GM18502 (cell line): ENCODE measurements at regions not wholly inside any gene's neighbourhood (a gene's known extent, or its start where the extent isn't known, plus 50 kb on each side); places are given as distances from the start of the nearest gene placed in this dataset.

Experiments
- ATAC-seq: cut with Tn5 transposase; IDR thresholded peaks from one replicate; pipeline ENCODE4 v1.9.1; 2021; ENCODE audit warnings: mild to moderate bottlenecking; ENCODE audit not compliant: unreplicated experiment, poor library complexity

DNA sequence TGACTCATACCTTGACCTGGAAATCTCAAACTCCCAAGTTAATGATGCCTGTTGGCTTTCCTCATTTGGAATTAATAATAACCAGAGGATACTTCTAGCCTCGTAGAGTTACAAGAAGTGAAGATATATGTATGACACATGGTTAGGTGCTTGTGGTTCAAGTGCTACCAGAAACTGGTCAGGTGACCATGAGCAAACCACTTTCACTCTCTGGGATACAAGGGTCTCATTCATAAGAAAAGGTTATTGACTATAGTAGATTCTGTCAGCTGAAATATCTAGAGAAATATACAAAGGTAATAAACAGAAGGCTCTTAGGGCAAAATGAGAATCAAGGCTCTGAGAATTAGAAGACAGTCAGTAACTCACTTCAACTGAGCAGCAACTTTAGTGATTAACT, 233.3 kb downstream of the KCNA4 start:
- ATAC-seq = no peak

DNA sequence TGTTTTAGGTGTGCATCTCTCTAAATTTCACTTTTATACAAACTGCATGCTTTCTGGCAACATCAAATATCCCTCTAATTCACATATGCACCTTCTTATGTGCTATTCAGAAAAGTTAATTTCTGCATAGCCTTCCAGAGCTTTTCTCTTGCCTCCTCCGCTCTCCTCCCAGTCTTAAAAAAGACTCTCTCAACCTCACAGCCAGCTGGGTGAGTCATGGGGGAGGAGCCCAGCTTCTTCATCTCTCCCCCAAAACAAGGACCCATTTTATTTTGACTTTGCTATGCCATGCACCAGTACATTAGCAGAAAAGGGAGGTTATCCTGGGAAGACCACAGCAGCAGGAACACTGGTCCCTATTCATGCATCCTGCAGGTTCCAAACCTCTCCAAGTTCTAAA, 234.4 kb downstream of the KCNA4 start:
- ATAC-seq = no peak

DNA sequence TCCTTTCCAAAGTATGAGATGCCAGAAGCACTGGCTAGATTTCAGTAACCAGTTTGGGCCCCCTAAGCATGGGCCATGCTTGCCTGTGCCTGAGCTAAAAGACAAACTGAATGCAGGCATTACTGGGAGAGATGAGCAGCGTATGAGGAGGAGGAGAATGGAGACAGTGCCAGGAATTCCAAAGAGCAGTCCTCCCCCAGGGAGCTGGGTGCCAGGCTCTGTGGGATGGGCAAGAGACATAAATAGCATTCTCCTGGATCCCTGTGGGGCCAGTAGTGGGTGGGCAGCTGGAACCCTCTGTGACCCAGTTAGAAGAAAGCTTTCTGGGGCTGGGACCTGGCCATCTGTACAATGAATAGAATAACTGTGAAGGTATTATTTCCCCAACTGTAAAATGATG, 235.6 kb downstream of the KCNA4 start:
- ATAC-seq = no peak

DNA sequence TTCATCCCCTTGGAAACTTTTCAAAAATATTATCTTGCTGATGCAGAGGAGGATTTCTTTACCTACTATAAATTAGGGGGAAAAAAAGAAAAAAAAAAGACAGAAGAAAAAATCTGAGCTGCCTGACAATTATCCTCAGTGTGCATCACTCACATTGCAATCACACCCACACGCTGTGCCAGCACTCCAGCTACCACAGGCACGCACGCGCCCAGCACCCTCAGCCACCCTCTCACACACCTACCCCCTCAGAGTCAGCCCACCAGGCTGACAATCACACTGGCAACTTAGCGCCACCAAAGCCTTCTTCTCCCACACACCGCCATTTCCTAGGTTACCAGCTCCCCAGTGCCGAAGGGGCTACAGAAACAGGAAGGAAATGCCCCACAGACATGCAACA, 236.1 kb downstream of the KCNA4 start:
- ATAC-seq = no peak

DNA sequence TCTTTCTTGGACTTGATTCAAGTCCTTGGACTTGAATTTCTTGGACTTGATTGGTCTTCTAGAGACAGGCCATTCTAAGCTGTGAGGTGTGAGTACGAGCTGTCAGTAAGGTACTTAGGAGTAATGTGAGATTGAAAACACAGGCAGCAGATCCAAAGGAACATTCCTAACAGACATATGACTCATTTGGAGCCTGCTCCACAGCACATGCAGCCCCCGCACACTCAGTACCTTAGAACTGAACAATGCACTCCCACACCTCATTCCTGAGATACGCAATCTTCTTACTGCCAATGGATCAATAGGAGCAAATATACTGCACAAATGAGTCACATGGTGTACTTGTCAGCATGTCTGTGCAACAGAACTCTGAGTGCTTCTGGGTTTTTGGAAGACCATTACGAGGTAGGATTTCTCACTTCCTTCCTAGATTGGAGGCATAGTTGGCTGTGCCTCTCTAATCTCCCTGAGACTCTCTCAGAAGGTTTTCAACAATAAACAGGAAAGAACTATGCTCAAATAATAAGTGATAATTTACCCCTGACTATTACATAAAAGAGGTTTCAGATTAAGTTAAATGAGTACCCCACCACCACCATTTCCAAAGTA, 243.1 kb downstream of the KCNA4 start:
- ATAC-seq = no peak

DNA sequence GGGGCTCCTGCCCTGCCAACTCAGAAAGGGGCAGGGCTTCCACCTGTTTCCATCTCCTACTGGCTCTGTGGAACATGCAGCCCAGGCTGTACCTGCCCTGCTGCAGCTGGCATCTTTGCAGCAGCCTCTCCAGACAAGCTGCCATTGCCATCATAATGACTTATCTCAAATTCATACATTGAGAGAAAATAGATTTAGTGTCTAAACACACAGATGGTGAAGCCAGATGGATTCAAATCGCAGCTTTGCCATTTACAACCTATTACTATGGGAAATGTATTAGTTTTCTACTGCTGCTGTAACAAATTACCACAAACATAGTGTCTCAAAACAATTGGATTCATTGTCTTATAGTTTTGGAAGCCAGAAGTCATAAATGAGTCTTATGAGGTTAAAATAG, 260.0 kb downstream of the KCNA4 start:
- ATAC-seq = no peak

DNA sequence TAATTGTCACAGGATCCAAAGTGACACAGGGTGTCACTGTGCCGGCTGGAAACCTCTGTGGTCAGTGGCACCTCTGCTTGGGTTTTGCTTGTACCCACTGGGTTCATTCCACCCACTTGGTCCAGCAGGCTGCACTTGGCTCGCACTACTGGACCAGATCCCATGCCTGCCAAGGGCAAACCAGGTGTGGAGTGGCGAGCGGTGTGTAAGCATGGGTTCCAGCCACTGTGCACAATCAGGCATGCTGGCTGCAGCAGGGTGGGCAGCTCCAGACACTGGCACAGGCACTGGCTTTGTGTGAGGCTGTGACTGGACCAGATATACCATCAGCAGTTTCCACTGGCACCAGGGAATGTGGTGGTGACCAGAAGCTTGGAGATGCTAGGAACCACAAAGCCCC, 261.4 kb downstream of the KCNA4 start:
- ATAC-seq = no peak

DNA sequence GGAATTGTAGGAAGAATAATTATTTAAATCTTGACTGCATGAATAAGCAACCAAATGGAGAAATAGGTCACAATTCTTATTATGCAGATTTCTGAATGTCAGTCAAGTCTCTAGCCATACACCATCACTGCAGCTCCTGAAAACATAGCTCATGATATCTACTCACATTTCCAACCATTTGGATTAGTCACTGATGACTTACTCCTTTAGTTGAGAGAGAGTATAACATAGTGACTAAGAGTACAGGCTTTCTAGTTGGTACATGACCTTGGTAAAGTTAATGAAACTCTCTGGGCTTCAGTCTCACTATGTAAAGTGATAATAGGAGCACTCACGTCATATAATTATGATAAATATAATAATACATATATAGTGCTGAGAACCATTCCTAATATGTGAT, 265.2 kb downstream of the KCNA4 start:
- no peak for ATAC-seq

DNA sequence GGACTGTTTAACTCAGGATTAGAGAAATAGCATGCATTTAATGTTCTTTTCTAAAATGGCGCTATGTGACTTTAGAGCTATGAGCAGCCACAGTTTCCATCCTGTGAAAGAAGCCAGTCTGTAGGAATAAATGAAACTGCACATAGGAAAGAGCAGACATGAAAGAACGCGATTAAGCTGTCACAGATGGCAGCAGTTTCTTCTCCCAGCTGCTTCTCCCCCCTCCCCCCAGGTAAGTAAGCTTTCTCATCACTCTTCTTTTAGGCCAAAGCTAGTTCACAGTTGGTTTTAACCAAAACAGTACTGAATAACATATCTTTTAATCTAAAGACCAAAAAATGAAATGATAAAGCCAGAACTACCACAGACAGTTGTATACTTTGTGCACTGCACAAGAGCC, 266.4 kb downstream of the KCNA4 start:
- no peak for ATAC-seq

DNA sequence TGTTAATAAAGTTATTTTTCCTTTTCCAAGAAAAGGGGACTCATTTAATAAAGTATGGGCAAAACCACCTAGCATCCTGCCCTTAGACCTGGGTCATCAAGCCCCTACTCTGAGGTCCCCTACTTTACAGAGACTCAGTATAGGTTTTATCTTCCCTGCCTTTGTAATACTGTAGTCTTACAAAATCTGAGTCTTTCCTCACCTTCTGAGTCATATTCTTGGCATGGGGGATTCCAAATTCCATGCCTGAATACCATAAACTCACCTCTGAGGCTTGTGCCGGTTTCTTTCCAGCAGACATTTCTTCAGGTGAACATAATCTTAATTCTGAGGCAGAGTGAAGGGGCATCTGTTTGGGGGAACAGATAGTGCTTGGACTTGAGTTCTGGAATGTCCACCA, 282.5 kb downstream of the KCNA4 start:
- no peak for ATAC-seq

DNA sequence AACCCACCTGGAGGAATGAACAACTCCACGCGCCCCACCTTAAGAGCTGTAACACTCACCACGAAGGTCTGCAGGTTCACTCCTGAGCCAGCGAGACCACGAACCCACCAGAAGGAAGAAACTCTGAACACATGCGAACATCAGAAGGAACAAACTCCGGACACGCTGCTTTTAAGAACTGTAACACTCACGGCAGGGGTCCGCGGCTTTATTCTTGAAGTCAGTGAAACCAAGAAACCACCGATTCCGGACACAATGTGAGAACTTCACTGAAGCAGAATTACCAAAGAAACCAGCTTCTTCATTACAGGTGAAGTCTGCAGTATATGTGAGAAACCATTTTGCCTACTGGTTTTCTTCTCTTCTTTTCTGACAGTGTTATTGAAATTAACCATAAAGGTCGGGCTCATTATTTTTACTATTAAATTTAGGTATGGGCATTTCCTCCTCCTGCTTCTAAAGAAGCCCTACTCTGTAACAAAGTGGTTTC, 303.0 kb downstream of the KCNA4 start:
- no peak for ATAC-seq

DNA sequence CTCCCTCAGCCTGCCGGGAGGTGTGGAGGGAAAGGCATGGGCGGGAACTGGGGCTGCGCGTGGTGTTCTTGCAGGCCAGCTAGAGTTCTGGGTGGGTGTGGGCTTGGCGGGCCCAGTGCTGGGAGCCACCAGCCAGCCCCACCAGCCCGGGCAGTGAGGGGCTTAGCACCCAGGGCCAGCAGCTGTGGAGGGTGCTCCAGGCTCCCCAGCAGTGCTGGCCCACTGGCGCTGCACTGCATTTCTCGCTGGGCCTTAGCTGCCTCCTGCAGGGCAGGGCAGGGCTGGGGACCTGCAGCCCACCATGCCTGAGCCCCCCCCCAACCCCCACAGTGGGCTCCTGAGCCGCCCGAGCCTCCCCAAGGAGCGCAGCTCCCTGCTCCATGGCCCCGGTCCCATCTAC, 304.2 kb downstream of the KCNA4 start:
- no peak for ATAC-seq

DNA sequence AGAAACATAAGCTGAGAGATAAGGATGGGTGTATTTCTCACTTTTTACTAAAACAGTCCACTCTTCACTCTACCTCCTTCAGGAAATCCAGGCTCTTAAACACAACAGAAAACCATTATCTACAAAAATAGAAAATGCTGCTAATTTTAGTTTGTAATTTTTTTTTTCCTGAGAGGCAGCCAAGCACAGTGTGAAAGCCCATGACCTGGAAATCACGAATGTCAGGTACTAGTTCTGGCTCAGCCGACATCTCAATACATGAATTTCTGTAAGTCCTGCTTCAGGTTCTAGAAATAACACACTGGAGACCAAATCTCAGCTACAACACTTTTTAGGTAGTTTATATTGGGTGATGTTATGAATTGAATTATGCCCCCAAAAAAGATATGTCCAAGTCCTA, 308.9 kb downstream of the KCNA4 start:
- no peak for ATAC-seq

DNA sequence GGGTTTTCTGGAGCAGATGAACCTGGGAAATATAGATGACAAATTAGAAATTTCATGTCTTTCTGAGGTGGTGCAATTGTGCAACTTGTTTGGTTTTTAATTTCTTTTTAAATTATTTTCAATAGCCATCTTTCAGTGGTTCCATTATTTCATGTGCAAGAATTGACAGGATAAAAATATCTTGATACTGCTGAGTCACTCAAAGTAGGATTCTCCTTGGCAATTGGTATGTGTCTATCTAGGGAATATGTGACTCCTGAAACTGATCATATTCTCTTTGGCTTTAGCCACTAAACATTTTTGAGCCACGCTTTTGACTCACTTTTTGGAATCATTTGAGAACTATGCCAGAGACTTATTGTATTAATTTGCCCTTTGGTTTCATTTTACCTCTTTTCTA, 331.5 kb downstream of the KCNA4 start:
- ATAC-seq = no peak

DNA sequence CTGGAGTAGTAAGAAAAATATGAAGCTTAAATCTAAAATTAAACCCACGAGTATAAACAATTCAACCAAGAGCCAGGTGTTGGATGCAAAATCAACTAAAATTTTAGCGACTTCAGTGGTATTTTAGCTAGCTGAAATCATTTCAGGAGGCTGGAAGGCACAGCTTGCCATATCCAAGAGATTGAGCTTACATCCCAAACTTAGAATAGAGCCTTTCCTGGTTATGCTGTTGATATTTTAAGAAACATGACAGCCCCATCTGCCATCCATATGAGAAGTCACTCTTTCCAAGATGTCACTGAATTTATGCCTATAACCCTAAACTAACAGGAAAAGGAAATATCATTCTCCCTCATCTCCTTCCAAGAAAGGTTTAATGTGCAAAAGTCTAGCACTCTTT, 334.0 kb downstream of the KCNA4 start:
- no peak for ATAC-seq

DNA sequence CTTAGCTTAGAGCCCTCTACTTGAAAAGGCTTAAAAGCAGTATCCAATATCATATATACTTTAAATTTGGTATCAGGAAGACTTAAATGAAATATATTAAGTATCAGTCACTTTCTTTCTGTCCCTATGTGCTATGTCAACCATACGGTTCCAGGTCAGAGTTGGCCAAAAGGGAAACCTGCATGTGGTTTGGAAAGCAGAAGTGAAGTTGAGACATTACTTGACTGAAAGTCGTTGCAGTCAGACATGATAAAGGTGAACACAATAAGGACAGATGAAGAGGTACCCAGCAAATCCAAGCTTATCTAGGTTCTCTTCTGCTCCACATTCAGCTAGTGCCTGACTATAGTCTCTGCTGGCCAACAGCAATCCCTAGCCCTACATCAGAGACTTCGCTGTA, 336.8 kb downstream of the KCNA4 start:
- peak; percentile 81 for ATAC-seq

DNA sequence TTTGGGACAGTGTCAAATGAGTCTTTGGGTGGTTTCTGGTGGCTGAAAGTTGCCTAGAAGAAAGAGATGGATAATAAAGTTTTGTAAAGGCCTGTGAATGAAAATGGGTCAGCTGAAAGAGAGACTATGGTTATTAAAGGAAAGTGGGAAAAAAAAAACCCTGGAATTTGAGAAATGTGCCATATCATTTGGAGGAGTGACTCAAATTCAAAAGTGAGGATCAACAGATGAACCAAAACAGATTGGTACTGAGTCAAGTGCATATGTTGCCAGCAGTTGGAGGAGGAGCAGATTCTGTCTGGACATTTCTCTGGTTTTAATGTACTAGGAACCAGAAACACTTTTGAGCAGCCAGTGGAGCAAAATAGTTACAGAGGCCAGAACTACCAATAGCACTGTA, 339.8 kb downstream of the KCNA4 start:
- ATAC-seq = no peak

DNA sequence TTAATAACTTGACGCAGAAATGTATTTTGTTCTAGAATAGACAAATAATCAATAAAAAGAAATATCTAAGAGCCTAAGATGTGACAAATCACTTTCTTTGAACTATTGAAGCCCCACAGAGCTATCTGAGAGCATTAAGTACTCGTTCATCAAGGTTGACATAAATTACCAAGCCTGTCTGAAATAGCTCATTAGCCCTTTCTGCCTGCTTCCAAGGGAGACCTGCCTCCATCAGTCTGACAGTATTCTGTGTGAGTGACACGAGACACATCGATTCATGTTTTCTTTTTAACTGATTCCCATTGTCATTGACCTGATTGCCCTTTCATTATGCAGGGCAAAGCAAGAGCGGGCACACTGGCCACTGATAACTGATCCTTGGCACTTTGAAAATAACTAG, 347.5 kb downstream of the KCNA4 start:
- ATAC-seq = no peak

DNA sequence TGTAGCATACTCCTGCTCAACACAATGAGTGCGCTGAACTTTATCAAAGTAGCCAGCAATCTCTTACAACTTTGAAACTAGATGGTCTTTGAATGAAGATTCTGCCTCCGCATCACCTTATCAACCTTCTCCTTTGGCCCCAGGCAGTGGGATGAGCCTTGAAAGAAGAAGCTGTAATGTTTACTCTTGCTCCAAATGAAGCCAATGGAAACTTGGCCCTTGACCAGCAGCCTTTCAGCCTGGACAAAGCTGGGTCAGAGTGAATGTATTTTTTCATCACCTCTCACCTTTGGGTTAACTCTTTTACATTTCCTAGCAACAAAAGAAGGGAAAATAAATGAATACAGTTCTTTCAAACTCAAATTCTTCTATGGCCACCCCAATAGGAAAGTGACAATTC, 359.1 kb downstream of the KCNA4 start:
- no peak for ATAC-seq

DNA sequence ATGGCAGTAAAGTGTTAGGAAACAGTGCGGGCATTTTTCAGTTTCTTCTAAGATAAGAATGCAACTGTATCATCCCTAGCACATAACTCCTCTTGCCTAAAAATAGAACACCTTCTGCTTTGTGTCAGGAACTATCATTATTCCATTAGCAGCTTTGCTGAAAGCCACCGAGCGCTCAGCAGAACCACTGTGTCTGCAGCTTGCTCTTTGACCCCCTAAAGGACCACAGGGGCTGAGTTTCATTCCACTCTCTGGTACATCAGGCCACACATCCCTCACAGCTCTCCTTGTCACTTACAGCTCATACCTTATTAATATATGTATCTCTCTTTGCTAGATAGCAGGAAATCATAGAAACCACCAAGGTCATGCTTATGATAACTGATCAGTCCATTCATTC, 360.2 kb downstream of the KCNA4 start:
- ATAC-seq = no peak

DNA sequence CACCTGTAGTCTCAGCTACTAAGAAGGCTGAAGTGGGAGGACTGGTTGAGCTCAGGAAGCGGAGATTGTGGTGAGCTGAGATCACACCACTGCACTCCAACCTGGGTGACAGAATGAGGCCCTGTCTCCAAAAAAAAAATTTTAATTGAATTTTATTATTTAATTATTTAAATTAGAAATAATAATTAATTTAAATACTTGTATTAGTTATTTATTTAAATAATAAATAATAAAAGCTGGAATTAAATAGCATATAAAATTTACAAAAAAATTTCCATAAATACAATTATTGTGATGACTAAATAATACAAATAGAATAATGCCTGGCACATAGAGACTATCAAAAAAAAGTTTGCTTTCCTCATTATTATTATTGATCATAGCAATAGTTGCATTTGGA, 371.5 kb downstream of the KCNA4 start:
- no peak for ATAC-seq

DNA sequence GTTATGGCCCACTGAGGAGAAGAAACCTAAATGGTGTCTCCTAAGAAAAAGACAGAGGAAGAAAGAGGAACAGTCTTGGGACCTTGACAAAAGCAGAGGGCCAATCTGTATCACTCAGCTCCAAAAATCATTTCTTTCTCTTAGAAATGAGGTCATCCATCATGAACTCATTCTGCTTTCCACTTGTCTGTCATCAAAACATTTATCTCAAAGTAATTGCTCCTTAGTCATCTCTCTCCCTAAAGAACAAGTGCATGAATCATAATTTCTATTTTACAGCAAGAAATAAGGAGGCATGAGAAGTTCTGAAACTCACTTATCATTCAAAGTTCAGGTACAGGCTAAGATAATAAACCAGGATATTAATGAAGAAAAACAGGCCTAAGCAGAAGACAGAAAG, 375.6 kb downstream of the KCNA4 start:
- ATAC-seq = no peak

DNA sequence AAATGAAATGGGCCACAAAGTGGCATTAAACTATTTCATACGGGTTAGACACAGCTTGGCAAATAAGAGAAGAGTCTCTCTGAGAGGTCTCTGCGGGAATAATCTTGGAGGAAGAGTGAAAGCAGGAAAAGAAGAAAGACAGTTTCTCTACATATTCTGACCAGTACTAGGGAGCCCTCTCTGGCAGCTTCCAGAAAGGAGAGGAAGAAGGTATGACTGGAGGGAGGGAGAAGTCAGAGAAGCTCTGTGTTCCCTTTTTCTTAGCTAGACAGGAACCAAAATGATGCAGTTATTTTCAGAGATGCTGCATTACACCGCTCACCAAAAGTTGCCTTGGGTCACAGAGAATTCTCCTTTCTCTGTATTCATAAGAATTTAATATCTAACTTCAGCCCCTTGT, 382.1 kb downstream of the KCNA4 start:
- no peak for ATAC-seq
